ENCODE measurements at regions not wholly inside any gene's neighbourhood (a gene's known extent, or its start where the extent isn't known, plus 50 kb on each side); places are given as distances from the start of the nearest gene placed in this dataset.

DNA sequence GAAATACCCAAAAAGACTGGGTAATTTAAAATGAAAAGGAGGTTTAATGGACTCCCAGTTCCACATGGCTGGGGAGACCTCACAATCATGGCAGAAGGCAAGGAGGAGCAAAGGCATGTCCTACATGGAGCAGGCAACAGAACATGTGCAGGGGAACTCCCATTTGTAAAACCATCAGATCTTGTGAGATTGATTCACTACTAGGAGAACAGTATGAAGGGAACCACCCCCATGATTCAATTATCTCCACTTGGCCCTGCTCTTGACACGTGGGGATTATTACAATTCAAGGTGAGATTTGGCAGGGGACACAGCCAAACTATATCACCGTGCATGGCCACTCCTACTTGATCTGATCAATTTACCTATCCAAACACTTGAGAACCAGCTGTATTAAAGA, 131.5 kb upstream of the LDB2 start:
- TF ChIP-seq, protein P1, sequence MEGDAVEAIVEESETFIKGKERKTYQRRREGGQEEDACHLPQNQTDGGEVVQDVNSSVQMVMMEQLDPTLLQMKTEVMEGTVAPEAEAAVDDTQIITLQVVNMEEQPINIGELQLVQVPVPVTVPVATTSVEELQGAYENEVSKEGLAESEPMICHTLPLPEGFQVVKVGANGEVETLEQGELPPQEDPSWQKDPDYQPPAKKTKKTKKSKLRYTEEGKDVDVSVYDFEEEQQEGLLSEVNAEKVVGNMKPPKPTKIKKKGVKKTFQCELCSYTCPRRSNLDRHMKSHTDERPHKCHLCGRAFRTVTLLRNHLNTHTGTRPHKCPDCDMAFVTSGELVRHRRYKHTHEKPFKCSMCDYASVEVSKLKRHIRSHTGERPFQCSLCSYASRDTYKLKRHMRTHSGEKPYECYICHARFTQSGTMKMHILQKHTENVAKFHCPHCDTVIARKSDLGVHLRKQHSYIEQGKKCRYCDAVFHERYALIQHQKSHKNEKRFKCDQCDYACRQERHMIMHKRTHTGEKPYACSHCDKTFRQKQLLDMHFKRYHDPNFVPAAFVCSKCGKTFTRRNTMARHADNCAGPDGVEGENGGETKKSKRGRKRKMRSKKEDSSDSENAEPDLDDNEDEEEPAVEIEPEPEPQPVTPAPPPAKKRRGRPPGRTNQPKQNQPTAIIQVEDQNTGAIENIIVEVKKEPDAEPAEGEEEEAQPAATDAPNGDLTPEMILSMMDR (conservative IDR thresholded peaks at IDR 0.05; ENCODE audit: low read length): no peak
- no peak for TF ChIP-seq EZH2phosphoT487 (IDR thresholded peaks at IDR 0.05; ENCODE audit: borderline replicate concordance)
- H4K20me1 ChIP-seq (ENCODE audit: insufficient read depth, low read length, poor library complexity, severe bottlenecking): no peaks in the 10 kb centered on the region
- H3K79me2 ChIP-seq (ENCODE audit: insufficient read depth, low read length): no peaks in the 10 kb centered on the region
- no peak overlapping the region for H3K4me3 ChIP-seq (ENCODE audit: low read length, poor library complexity, severe bottlenecking)
- H3K9me2 ChIP-seq (replicated peaks; ENCODE audit: low read depth, low read length): no peaks in the 10 kb centered on the region
- no peak overlapping the region for H3K4me2 ChIP-seq (ENCODE audit: low read depth, low read length, poor library complexity, severe bottlenecking)
- H3K36me3 ChIP-seq (ENCODE audit: insufficient read depth, low read length): no peaks in the 10 kb centered on the region
- H3F3A ChIP-seq (ENCODE audit: low read depth): no peaks in the 10 kb centered on the region
- H2AFZ ChIP-seq (ENCODE audit: low read length): no peak overlapping the region
- H3K9me3 ChIP-seq (ENCODE audit: insufficient read depth, low read depth, low read length): no peaks in the 10 kb centered on the region
- no peak overlapping the region for H3K9ac ChIP-seq (ENCODE audit: low read depth, low read length, poor library complexity, severe bottlenecking)
- no peaks in the 10 kb centered on the region for H3K4me1 ChIP-seq (ENCODE audit: insufficient read depth, low read length, poor library complexity, severe bottlenecking)
- H3K27me3 ChIP-seq (ENCODE audit: insufficient read depth, low read length, poor library complexity, severe bottlenecking): no peaks in the 10 kb centered on the region

DNA sequence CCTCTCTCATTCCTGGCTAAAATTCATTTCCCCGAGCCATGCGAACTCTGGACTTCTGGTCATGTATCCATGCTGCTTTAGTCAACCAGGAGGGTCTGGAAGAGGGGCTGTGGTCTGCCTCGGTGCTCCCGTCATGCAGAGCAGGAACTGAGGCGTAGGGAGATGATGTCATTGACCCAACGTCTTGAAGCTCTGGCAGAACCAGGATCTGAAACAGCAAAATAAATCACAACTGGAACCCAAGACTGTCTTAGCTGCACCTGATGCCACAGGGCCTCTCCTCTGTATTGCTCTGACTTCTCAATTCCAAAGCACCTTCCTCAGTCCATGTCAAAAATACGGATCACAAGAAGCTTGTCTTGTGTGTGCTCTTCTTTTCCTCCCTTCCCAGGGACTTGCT, 131.0 kb upstream of the LDB2 start:
- no peaks in the 10 kb centered on the region for H3K9me2 ChIP-seq (replicated peaks; ENCODE audit: low read depth, low read length)
- H3K4me3 ChIP-seq (ENCODE audit: low read length, poor library complexity, severe bottlenecking): no peak overlapping the region
- H3F3A ChIP-seq (ENCODE audit: low read depth): no peaks in the 10 kb centered on the region
- no peaks in the 10 kb centered on the region for H3K9me3 ChIP-seq (ENCODE audit: insufficient read depth, low read depth, low read length)
- H3K4me2 ChIP-seq (ENCODE audit: low read depth, low read length, poor library complexity, severe bottlenecking): no peak overlapping the region
- H3K9ac ChIP-seq (ENCODE audit: low read depth, low read length, poor library complexity, severe bottlenecking): no peak overlapping the region
- no peaks in the 10 kb centered on the region for H3K4me1 ChIP-seq (ENCODE audit: insufficient read depth, low read length, poor library complexity, severe bottlenecking)
- H3K36me3 ChIP-seq (ENCODE audit: insufficient read depth, low read length): no peaks in the 10 kb centered on the region
- H3K79me2 ChIP-seq (ENCODE audit: insufficient read depth, low read length): no peaks in the 10 kb centered on the region
- H3K27me3 ChIP-seq (ENCODE audit: insufficient read depth, low read length, poor library complexity, severe bottlenecking): no peaks in the 10 kb centered on the region
- no peaks in the 10 kb centered on the region for H4K20me1 ChIP-seq (ENCODE audit: insufficient read depth, low read length, poor library complexity, severe bottlenecking)
- no peak overlapping the region for H2AFZ ChIP-seq (ENCODE audit: low read length)
- no peak for TF ChIP-seq EZH2phosphoT487 (IDR thresholded peaks at IDR 0.05; ENCODE audit: borderline replicate concordance)

- H3F3A ChIP-seq (ENCODE audit: low read depth): no peaks in the 10 kb centered on the region
- no peaks in the 10 kb centered on the region for H4K20me1 ChIP-seq (ENCODE audit: insufficient read depth, low read length, poor library complexity, severe bottlenecking)
- H3K4me2 ChIP-seq (ENCODE audit: low read depth, low read length, poor library complexity, severe bottlenecking): no peak overlapping the region
- no peaks in the 10 kb centered on the region for H3K9me3 ChIP-seq (ENCODE audit: insufficient read depth, low read depth, low read length)
- H3K79me2 ChIP-seq (ENCODE audit: insufficient read depth, low read length): no peaks in the 10 kb centered on the region
- H3K4me3 ChIP-seq (ENCODE audit: low read length, poor library complexity, severe bottlenecking): no peak overlapping the region
- TF ChIP-seq EZH2phosphoT487 (IDR thresholded peaks at IDR 0.05; ENCODE audit: borderline replicate concordance): no peak
- TF ChIP-seq, protein P1 (conservative IDR thresholded peaks at IDR 0.05; ENCODE audit: low read length): no peak
- no peaks in the 10 kb centered on the region for H3K36me3 ChIP-seq (ENCODE audit: insufficient read depth, low read length)
- no peak overlapping the region for H2AFZ ChIP-seq (ENCODE audit: low read length)
- no peak overlapping the region for H3K9ac ChIP-seq (ENCODE audit: low read depth, low read length, poor library complexity, severe bottlenecking)
- H3K27me3 ChIP-seq (ENCODE audit: insufficient read depth, low read length, poor library complexity, severe bottlenecking): no peaks in the 10 kb centered on the region
- no peaks in the 10 kb centered on the region for H3K9me2 ChIP-seq (replicated peaks; ENCODE audit: low read depth, low read length)
- no peaks in the 10 kb centered on the region for H3K4me1 ChIP-seq (ENCODE audit: insufficient read depth, low read length, poor library complexity, severe bottlenecking)
These were observed 129.1 kb upstream of the LDB2 start for GRCh38 chr4:17027495-17027894.

GRCh38 chr4:17024425-17024824, 126.0 kb upstream of the LDB2 start:
- H3K4me3 ChIP-seq (ENCODE audit: low read length, poor library complexity, severe bottlenecking): no peak overlapping the region
- H3K4me1 ChIP-seq (ENCODE audit: insufficient read depth, low read length, poor library complexity, severe bottlenecking): no peaks in the 10 kb centered on the region
- no peaks in the 10 kb centered on the region for H3K9me3 ChIP-seq (ENCODE audit: insufficient read depth, low read depth, low read length)
- H2AFZ ChIP-seq (ENCODE audit: low read length): no peak overlapping the region
- H3K27me3 ChIP-seq (ENCODE audit: insufficient read depth, low read length, poor library complexity, severe bottlenecking): no peaks in the 10 kb centered on the region
- no peaks in the 10 kb centered on the region for H3K36me3 ChIP-seq (ENCODE audit: insufficient read depth, low read length)
- no peaks in the 10 kb centered on the region for H3K9me2 ChIP-seq (replicated peaks; ENCODE audit: low read depth, low read length)
- no peaks in the 10 kb centered on the region for H3K79me2 ChIP-seq (ENCODE audit: insufficient read depth, low read length)
- no peak overlapping the region for H3K4me2 ChIP-seq (ENCODE audit: low read depth, low read length, poor library complexity, severe bottlenecking)
- H3F3A ChIP-seq (ENCODE audit: low read depth): no peaks in the 10 kb centered on the region
- no peak for TF ChIP-seq EZH2phosphoT487 (IDR thresholded peaks at IDR 0.05; ENCODE audit: borderline replicate concordance)
- TF ChIP-seq, protein P1 (conservative IDR thresholded peaks at IDR 0.05; ENCODE audit: low read length): no peak
- no peaks in the 10 kb centered on the region for H4K20me1 ChIP-seq (ENCODE audit: insufficient read depth, low read length, poor library complexity, severe bottlenecking)
- H3K9ac ChIP-seq (ENCODE audit: low read depth, low read length, poor library complexity, severe bottlenecking): no peak overlapping the region

Data from Loucy (cell line).